Stimulated activated CD8-positive, alpha-beta memory T cell treated with anti-CD3 and anti-CD28 coated beads, Interleukin-15, amount 100 ng/mL, for 1 hour (primary cell): ENCODE measurements at regions not wholly inside any gene's neighbourhood (a gene's known extent, or its start where the extent isn't known, plus 50 kb on each side); places are given as distances from the start of the nearest gene placed in this dataset.
"Not testable (repeated sequence)": the region's sequence is repeated elsewhere in the genome, so short reads cannot be mapped to it uniquely, and the experiment has no call there.

Source experiments
- DNase-seq: peaks from one replicate; pipeline ENCODE4 v3.0.0-alpha.2; 2020; ENCODE audit warnings: low read depth

GRCh38 chr22:22193923-22194322 lies 50.7 kb upstream of the VPREB1 start:
- no peak for DNase-seq

DNA sequence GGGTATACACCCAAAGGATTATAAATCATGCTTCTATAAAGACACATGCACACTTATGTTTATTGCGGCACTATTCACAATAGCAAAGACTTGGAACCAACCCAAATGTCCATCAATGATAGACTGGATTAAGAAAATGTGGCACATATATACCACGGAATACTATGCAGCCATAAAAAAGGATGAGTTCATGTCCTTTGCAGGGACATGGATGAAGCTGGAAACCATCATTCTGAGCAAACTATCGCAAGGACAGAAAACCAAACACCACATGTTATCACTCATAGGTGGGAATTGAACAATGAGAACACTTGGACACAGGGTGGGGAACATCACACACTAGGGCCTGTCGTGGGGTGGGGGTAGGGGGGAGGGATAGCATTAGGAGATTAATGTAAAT lies 51.1 kb upstream of the VPREB1 start:
- DNase-seq = not testable (repeated sequence)

- DNase-seq = not testable (repeated sequence)
These were observed 51.6 kb upstream of the VPREB1 start for GRCh38 chr22:22193006-22193405.

GRCh38 chr22:22189796-22190195 lies 54.8 kb upstream of the VPREB1 start:
- DNase-seq = not testable (repeated sequence)

DNA sequence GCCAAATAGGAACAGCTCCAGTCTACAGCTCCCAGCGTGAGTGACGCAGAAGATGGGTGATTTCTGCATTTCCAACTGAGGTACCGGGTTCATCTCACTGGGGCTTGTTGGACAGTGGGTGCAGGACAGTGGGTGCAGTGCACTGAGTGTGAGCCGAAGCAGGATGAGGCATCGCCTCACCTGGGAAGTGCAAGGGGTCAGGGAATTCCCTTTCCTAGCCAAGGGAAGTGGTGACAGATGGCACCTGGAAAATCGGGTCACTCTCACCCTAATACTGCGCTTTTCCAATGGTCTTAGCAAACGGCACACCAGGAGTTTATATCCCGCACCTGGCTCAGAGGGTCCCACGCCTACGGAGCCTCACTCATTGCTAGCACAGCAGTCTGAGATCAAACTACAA lies 56.7 kb upstream of the VPREB1 start:
- not testable (repeated sequence) for DNase-seq

DNA sequence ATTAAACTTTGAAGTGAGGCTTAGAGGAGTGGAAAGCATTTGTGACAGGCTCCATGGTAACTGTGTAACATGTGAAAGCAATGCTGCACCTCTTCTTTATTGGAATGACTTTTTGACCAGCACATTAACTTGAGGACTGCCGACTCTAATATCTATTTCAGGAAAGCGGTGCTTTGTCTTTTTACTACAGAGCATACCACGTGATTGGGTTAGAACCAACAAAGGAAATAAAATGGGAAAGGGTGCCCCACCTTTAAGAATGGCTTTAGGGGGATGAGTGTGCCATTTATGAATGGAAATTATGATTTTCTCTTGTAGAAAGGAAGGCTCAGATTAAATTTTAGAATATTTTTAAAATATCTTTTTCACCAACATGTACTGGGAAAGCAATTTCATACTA lies 57.3 kb upstream of the VPREB1 start:
- no peak for DNase-seq

DNA sequence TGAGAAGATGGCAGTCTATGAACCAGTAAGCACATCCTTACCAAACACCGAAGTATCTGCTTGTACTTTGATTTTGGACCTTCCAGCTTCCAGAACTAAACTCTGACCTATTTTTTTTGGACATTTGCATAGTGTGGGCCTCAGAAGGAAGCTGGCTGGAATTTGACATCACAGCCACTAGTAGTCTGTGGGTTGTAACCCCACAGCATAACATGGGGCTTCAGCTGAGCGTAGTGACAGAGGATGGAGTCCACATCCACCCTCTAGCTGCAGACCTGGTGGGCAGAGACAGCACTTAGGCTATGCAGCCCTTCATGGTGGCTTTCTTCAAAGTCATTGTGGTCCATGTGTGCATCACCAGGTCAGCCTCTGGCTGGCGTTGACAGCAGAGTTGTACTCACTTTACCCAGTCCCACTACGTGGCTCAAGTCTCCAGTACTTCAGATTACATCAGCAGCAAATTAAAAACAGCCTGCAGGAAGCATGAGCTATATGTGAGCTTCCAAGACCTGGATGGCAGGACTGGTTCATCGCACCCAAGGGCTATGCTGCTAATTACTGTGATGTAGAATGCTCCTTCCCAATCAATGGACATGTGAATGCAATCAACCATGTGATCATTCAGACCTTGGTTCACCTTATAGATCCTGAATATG lies 58.6 kb upstream of the VPREB1 start:
- no peak for DNase-seq

- DNase-seq = no peak
These were observed 59.4 kb upstream of the VPREB1 start for GRCh38 chr22:22185217-22185616.

DNA sequence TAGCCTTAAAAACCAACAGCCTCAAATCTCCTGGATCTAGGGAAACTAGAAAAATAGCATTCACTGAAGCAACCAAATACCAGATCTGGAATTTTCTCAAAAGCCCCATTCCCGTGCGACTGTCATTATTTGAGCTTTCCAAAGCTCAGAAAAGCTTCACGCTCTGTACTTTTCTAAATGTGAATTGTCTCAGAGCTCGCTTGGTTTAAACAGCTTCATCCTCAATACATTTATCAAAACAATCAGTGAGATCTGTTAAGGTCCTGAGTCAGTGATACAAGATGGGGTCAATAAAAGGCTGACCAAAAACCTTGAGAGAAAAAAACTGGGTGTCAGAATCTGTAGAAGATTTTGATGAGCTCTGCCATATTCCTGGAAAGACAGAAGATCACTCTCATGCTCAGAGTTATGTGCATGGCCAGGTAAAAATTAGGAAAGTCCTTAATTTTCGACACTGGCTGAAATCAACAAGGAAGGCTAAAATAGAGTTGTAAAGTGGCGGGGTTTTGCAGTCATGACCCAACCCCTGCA lies 60.2 kb upstream of the VPREB1 start:
- no peak for DNase-seq

DNA sequence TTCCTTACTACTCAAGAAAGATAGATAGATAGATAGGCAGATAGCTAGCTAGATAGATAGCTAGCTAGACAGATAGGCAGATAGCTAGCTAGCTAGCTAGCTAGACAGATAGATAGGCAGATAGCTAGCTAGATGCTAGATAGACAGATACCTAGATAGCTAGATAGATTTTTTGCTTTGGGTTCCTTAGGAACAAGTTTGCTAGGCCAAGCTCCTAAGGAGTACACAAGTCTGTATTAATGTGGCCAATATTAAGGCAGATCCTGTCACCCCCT lies 61.7 kb upstream of the VPREB1 start:
- no peak for DNase-seq

- no peak for DNase-seq
These were observed 62.2 kb upstream of the VPREB1 start for GRCh38 chr22:22182218-22182989.

DNA sequence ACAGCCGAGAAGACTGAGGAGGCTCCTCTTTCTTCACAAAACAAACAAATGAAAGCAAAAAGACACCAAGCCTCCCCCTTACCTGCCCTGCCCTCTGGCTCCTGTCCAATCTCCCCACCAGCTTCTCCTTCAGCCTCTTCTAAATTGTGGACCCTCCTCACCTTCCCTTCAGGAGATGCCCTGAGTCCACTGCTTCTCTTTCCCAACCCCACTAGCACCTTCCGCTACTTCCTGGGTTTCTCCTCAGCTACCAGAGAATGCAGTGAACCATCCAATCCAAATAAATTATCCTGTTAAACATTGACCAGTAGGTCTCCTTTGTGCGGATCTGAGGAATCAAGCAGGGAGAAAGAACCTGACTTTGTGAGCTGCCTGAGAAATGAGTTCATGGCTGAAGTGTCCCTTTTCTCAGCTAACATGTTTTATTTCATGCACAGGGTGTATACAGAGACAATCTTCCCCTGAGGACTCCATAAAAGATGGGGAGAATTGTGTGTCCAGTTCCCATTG lies 63.2 kb upstream of the VPREB1 start:
- no peak for DNase-seq

DNA sequence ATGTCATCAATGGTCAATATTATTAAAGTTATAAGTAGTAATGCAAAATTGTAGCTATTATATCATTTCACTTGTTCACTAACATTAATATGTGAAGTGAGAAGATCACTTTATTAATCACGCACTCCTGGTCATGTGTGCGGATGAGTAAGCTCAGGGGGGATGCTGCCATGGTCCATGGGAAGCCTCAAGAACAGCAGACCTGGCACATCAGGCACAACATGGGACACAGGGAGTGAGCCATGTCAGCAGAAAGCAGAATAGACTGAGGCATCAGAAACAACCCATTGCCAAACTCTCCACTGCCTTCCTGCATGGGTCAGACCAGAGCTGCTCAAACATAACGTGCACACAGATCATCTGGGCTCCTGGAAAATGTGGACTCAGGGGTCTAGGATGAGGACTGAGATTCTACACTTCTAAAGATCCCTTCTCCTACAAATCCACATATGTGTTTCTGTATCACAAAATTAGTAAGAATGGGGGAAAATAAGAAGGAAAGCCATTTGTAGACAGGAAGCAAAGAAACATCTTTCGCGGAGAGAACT lies 63.8 kb upstream of the VPREB1 start:
- DNase-seq = no peak

DNA sequence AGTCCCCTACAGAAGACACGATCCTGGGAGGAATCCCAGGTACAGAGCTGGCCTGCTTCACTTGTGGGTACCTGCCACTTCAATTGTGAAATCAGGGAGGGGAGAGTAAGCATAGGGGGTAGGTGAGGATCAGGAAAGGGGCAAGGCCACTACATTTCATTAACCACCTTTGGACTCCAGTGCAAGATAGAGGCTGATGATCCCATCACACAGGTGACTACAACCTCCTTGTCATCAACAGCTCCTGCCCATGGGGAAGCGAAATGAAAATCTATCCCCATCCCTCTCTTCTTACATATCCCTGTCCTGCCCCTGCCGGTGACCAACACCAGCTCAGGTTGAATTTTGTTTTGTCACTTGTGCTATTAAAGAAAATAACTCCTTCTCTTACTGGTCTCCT lies 64.7 kb upstream of the VPREB1 start:
- DNase-seq = no peak

GRCh38 chr22:22178992-22179391 lies 65.6 kb upstream of the VPREB1 start:
- DNase-seq = no peak

DNA sequence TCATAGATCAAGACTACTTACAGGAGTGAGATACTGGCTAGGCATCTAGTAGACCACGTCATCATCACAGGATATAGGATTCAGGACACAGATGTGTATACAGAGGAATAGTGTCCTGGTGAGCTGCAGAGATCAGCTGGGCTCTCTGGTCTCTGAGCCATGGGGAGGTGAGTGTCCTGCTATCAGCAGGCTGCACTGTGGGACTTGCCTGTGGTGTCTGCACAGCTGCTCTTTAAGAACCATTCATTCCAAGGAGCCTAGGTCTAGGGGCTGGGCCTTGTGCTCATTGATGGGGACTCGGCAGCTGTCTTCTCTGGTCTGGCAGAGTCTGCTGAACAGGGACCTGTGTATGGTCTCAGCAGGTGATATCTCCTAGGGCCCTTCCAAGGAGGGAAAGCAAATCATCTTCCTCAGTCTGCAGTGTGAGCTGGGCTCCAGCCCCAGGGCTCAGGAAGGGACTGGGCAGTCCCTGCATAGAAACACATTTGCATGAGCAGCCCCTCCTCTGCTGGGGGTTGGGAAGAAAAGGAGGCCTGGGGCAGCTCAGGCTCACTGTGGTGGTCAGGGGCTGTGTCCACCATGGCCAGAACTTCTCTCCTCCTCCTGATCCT lies 66.1 kb upstream of the VPREB1 start:
- DNase-seq = no peak

DNA sequence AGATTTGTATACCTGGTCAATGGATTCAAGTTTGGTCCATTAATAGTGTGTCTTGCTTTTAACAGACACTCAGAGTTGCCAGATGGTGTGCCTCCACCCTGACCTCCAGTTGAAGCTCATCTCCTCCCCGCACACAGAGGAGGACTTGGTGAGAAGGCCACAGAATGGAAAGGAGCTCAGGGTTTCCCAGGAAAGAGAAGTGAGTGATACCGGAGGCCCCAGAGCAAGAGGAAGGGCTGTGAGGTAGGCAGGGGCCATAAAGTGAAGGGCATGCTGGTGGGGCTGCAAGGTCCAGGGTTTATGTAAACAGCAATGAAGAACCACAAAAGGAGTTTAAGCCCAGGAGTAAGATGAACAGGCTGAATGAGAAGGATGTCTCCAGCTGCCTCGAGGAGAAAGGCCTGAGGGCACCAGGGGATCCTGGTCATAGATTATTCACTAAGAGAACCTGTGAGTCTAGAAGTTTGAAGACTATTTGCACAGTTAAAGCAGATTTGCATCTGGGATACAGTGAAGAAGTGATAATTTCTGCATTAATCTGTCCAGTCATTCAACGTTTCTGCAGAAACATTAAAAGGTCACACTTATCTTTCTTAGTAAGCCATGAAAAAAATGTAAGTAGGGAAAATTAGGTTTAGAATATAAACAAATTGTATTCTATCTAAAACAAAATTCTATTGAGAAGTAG lies 67.5 kb upstream of the VPREB1 start:
- DNase-seq = no peak

DNA sequence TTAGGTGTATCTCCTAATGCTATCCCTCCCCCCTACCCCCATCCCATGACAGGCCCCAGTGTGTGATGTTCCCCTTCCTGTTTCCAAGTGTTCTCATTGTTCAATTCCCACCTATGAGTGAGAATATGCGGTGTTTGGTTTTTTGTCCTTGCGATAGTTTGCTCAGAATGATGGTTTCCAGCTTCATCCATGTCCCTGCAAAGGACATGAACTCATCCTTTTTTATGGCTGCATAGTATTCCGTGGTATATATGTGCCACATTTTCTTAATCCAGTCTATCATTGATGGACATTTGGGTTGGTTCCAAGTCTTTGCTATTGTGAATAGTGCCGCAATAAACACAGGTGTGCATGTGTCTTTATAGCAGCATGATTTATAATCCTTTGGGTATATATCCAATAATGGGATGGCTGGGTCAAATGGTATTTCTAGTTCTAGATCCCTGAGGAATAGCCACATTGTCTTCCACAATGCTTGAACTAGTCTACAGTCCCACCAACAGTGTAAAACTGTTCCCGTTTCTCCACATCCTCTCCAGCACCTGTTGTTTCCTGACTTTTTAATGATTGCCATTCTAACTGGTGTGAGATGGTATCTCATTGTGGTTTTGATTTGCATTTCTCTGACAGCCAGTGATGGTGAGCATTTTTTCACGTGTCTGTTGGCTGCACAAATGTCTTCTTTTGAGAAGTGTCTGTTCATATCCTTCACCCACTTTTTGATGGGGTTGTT lies 71.5 kb upstream of the VPREB1 start:
- not testable (repeated sequence) for DNase-seq

DNA sequence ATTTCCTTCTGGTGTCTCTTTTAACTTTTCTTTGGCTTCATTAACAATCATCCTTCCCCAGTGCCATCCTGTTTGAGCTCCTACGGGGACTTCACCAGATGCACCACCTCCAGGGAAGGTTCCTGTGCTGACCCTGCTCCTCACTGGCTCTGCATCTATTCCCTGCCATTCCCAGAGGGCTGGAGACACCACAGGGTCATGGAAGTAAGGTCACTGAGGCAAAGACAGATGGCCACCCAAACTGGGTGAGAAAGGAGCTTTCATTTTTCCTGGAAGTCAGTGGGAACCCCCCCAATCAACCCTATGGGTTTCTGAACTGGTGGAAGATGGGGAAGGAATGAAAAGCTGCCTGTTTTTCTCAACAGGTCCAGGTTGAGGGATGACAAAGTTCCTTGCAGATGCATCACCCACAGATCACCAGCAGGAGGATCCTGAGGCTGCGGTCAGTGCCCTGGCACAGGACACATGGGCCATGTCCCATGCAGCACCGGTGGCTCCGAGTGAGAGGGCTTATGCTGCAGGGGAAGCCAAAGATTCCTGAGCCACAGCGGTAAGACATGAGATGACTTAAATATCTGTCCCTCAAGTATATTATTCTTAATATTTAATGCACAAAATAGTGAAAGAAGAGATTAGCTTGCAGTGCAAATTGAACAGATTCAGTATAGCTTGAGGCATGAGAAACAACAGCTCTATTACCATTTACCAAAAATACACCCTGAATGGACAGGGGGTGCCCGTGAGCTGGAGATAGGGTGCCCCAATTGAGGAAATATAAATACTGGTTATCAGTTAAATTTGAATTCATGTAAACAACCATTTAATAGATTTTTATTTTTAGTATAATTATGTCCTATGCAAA lies 73.0 kb upstream of the VPREB1 start:
- no peak for DNase-seq

GRCh38 chr22:22169923-22170322 lies 74.7 kb upstream of the VPREB1 start:
- DNase-seq = no peak
